GM19438 (cell line): ENCODE measurements at regions not wholly inside any gene's neighbourhood (a gene's known extent, or its start where the extent isn't known, plus 50 kb on each side); places are given as distances from the start of the nearest gene placed in this dataset.

ENCODE experiments used
- ATAC-seq: cut with Tn5 transposase; IDR thresholded peaks from one replicate; pipeline ENCODE4 v1.9.1; 2021; ENCODE audit warnings: low read depth; ENCODE audit not compliant: unreplicated experiment

GRCh38 chr3:162263596-162263995 is 767.0 kb downstream of the OTOL1 start:
- ATAC-seq: no peak

- ATAC-seq: no peak
These were observed 773.2 kb downstream of the OTOL1 start for GRCh38 chr3:162269636-162270458.

- ATAC-seq: no peak
These were observed 777.5 kb downstream of the OTOL1 start for GRCh38 chr3:162274070-162274469.

GRCh38 chr3:162278834-162279233 is 782.2 kb downstream of the OTOL1 start:
- no peak for ATAC-seq

GRCh38 chr3:162285259-162285658 is 788.7 kb downstream of the OTOL1 start:
- no peak for ATAC-seq

GRCh38 chr3:162287600-162287999 is 791.0 kb downstream of the OTOL1 start:
- no peak for ATAC-seq

GRCh38 chr3:162292409-162292808 is 795.8 kb downstream of the OTOL1 start:
- no peak for ATAC-seq

GRCh38 chr3:162295323-162295983 is 798.8 kb downstream of the OTOL1 start:
- ATAC-seq: no peak

- ATAC-seq: no peak
These were observed 806.5 kb downstream of the OTOL1 start for GRCh38 chr3:162302983-162303624.

- ATAC-seq: no peak
These were observed 820.4 kb downstream of the OTOL1 start for GRCh38 chr3:162317046-162317445.

- ATAC-seq: no peak
These were observed 832.0 kb downstream of the OTOL1 start for GRCh38 chr3:162328649-162329048.

GRCh38 chr3:162329514-162329913 is 832.9 kb downstream of the OTOL1 start:
- no peak for ATAC-seq

- ATAC-seq: no peak
These were observed 835.7 kb downstream of the OTOL1 start for GRCh38 chr3:162332344-162332743.

GRCh38 chr3:162334537-162334936 is 837.9 kb downstream of the OTOL1 start:
- ATAC-seq: no peak

GRCh38 chr3:162337630-162338029 is 841.0 kb downstream of the OTOL1 start:
- no peak for ATAC-seq

- ATAC-seq: no peak
These were observed 841.9 kb downstream of the OTOL1 start for GRCh38 chr3:162338514-162338913.

- ATAC-seq: no peak
These were observed 852.3 kb downstream of the OTOL1 start for GRCh38 chr3:162348912-162349311.

- no peak for ATAC-seq
These were observed 856.8 kb downstream of the OTOL1 start for GRCh38 chr3:162353414-162353813.

GRCh38 chr3:162354356-162354755 is 857.7 kb downstream of the OTOL1 start:
- ATAC-seq: no peak

- ATAC-seq: no peak
These were observed 868.6 kb downstream of the OTOL1 start for GRCh38 chr3:162365066-162365719.

GRCh38 chr3:162366166-162366766 is 869.7 kb downstream of the OTOL1 start:
- no peak for ATAC-seq
